ENCODE measurements at regions not wholly inside any gene's neighbourhood (a gene's known extent, or its start where the extent isn't known, plus 50 kb on each side); places are given as distances from the start of the nearest gene placed in this dataset.

- TF ChIP-seq CTCF (IDR thresholded peaks at IDR 0.05) (no peak), POLR2A (IDR thresholded peaks at IDR 0.05) (no peak)
Measured at GRCh38 chr5:67746103-67746502, 469.5 kb upstream of the PIK3R1 start.
